GM12878 (cell line): ENCODE measurements at regions not wholly inside any gene's neighbourhood (a gene's known extent, or its start where the extent isn't known, plus 50 kb on each side); places are given as distances from the start of the nearest gene placed in this dataset.

Experiments
- ATAC-seq: fragments of 200-7000 bp; cut with Tn5 transposase; 3 replicates; pipeline ENCODE4 v1.9.1; 2020; ENCODE audit warnings: mild to moderate bottlenecking, moderate library complexity
- BruUV-seq: library from RNA; stranded (reverse); fragments of 400-500 nt; replicated peaks from 2 replicates; lab custom pipeline; 2021; lab: Mats Ljungman, UMichigan
- CTCF ChIA-PET: fragments of 300-600 bp; sonication (Branson Sonifier 250); formaldehyde crosslinking; extraction: SDS; loops from one replicate; lab custom pipeline; 2021; ENCODE audit warnings: inconsistent platforms; lab: Yijun Ruan, JAX
- POLR2A ChIA-PET: fragments of 350-600 bp; formaldehyde crosslinking; extraction: SDS; loops from one replicate; lab custom pipeline; 2021; ENCODE audit warnings: inconsistent platforms; lab: Charles Lee
- RAD21 ChIA-PET: fragments of 300-600 bp; sonication (Branson Sonifier 250); formaldehyde crosslinking; loops from one replicate; lab custom pipeline; 2023; ENCODE audit warnings: antibody characterized with exemption; ENCODE audit not compliant: unreplicated experiment; lab: Charles Lee
- SMC1A ChIA-PET: fragments of 300-600 bp; sonication (Branson Sonifier 250); formaldehyde crosslinking; loops from one replicate; lab custom pipeline; 2023; ENCODE audit not compliant: unreplicated experiment, uncharacterized antibody; lab: Charles Lee
- DNase-seq: peaks from one replicate; pipeline ENCODE4 v3.0.0-alpha.2; 2011; ENCODE audit warnings: low read depth, low spot score
- FAIRE-seq: peaks from 3 replicates; lab custom pipeline; 2011; peaks lifted over from hg19 to GRCh38; lab: Jason Lieb, UNC
- H2AFZ ChIP-seq: 2 replicates; pipeline ENCODE4 v1.6.0; 2011; ENCODE audit warnings: low read depth, low read length, control low read depth; ENCODE audit not compliant: control insufficient read depth
- H3K27ac ChIP-seq: 2 replicates; pipeline ENCODE4 v1.5.1; 2011; ENCODE audit warnings: control low read depth; ENCODE audit not compliant: control insufficient read depth, insufficient read depth
- H3K27me3 ChIP-seq, 2 experiments: replicated peaks in 1 of 2; 2 replicates each; pipeline versions ENCODE4 v1.6.0 to v1.6.1; 2011; ENCODE audit warnings: low read length in 1 of 2; ENCODE audit not compliant: control insufficient read depth in 2 of 2, insufficient read depth in 2 of 2
- H3K36me3 ChIP-seq, 2 experiments: 2 replicates each; pipeline ENCODE4 v1.5.1; 2011; ENCODE audit warnings: low read length in 1 of 2; ENCODE audit not compliant: control insufficient read depth in 2 of 2, insufficient read depth in 2 of 2
- H3K4me1 ChIP-seq: 2 replicates; pipeline ENCODE4 v1.6.1; 2011; ENCODE audit warnings: mild to moderate bottlenecking, low read length, moderate library complexity, mixed read lengths; ENCODE audit not compliant: control insufficient read depth, insufficient read depth
- H3K4me2 ChIP-seq: 2 replicates; pipeline ENCODE4 v1.6.0; 2011; ENCODE audit warnings: control low read depth; ENCODE audit not compliant: control insufficient read depth, insufficient read depth
- H3K4me3 ChIP-seq: fragments of 200-600 bp; sonication (generic); 2 replicates; pipeline ENCODE4 v1.5.1; 2016
- H3K79me2 ChIP-seq: 2 replicates; pipeline ENCODE4 v1.6.0; 2011; ENCODE audit warnings: low read length; ENCODE audit not compliant: control insufficient read depth, insufficient read depth
- H3K9ac ChIP-seq: 2 replicates; pipeline ENCODE4 v1.8.0; 2011; ENCODE audit warnings: low read length, control low read depth, mixed read lengths; ENCODE audit not compliant: control insufficient read depth, insufficient read depth
- H3K9me3 ChIP-seq: replicated peaks from 3 replicates; pipeline ENCODE4 v1.5.1; 2011; ENCODE audit warnings: mild to moderate bottlenecking, low read length; ENCODE audit not compliant: control insufficient read depth, insufficient read depth
- H4K20me1 ChIP-seq: 2 replicates; pipeline ENCODE4 v1.6.0; 2011; ENCODE audit not compliant: control insufficient read depth, insufficient read depth
- BHLHE40 ChIP-seq, 2 experiments: fragments of 450-650 bp in 1 of 2; IDR thresholded peaks; 2 replicates each; pipeline ENCODE4 v1.6.1; 2011 to 2017; ENCODE audit warnings: low read depth in 2 of 2, borderline replicate concordance in 1 of 2, improper control_type of control experiment in 1 of 2, low read length in 1 of 2, mild to moderate bottlenecking in 1 of 2
- CEBPB ChIP-seq, 2 experiments: fragments of 150-350 bp in 1 of 2; IDR thresholded peaks; 2 replicates each; pipeline ENCODE4 v1.6.1; 2012 to 2014; ENCODE audit warnings: low read depth in 2 of 2, low read length in 2 of 2, borderline replicate concordance in 1 of 2, inconsistent platforms in 1 of 2
- MYC ChIP-seq: IDR thresholded peaks from 2 replicates; pipeline ENCODE4 v1.6.1; 2011; ENCODE audit warnings: mild to moderate bottlenecking, low read length, moderate library complexity, inconsistent platforms; ENCODE audit not compliant: insufficient read depth, insufficient replicate concordance, insufficient read length, severe bottlenecking
- SUPT20H ChIP-seq: IDR thresholded peaks from 2 replicates; pipeline ENCODE4 v1.6.1; 2011; ENCODE audit warnings: low read depth, mild to moderate bottlenecking, low read length, moderate library complexity, borderline replicate concordance; ENCODE audit not compliant: control insufficient read depth
- TBL1XR1 ChIP-seq: IDR thresholded peaks from 2 replicates; pipeline ENCODE4 v1.6.1; 2012; ENCODE audit warnings: low read depth, low read length, improper control_type of control experiment
- TCF7 ChIP-seq: IDR thresholded peaks from 2 replicates; pipeline ENCODE4 v1.6.1; 2014; ENCODE audit warnings: antibody characterized with exemption, borderline replicate concordance
- ZNF217 ChIP-seq: fragments of 450-650 bp; IDR thresholded peaks from 2 replicates; pipeline ENCODE4 v1.6.1; 2017; ENCODE audit warnings: antibody characterized with exemption, mild to moderate bottlenecking
- WGBS: methylation state at CpG from one replicate; pipeline ENCODE4 v1.1.6; 2016; ENCODE audit warnings: low lambda C conversion rate; ENCODE audit not compliant: insufficient replicate concordance, insufficient coverage; ENCODE audit errors: missing lambda C conversion rate; 5-methylcytosine and 5-hydroxymethylcytosine counted together
- in situ Hi-C: fragments of 300-500 bp; cut with MboI; formaldehyde crosslinking; loops from 9 replicates; pipeline ENCODE4 v1.14.3; 2018; ENCODE audit warnings: mixed read lengths
- intact Hi-C: fragments of 100-400 bp; cut with micrococcal nuclease; formaldehyde crosslinking; loops from one replicate; pipeline ENCODE4 v1.14.2; 2022; ENCODE audit not compliant: unreplicated experiment
- TF ChIP-seq, protein P1 (sequence below): fragments of 450-650 bp; IDR thresholded peaks from 2 replicates; pipeline ENCODE4 v1.6.1; 2016; ENCODE audit warnings: mild to moderate bottlenecking

- intact Hi-C loops = no loop called here
- TF ChIP-seq BHLHE40 (IDR thresholded peaks at IDR 0.05; ENCODE audit: borderline replicate concordance in 1 of 2, low read depth in 2 of 2, low read length in 1 of 2) = no peak
- no peak for TF ChIP-seq TCF7
- TF ChIP-seq MYC = no peak
- no peak for TF ChIP-seq TBL1XR1
- TF ChIP-seq, protein P1, sequence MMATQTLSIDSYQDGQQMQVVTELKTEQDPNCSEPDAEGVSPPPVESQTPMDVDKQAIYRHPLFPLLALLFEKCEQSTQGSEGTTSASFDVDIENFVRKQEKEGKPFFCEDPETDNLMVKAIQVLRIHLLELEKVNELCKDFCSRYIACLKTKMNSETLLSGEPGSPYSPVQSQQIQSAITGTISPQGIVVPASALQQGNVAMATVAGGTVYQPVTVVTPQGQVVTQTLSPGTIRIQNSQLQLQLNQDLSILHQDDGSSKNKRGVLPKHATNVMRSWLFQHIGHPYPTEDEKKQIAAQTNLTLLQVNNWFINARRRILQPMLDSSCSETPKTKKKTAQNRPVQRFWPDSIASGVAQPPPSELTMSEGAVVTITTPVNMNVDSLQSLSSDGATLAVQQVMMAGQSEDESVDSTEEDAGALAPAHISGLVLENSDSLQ = no peak
- no peak for TF ChIP-seq CEBPB (IDR thresholded peaks at IDR 0.05; ENCODE audit: borderline replicate concordance in 1 of 2, low read depth in 2 of 2, low read length in 2 of 2)
- no peak for TF ChIP-seq ZNF217
- no peak for TF ChIP-seq SUPT20H
- TF ChIP-seq, all 136 proteins: peak for 0
- ChIA-PET CTCF (no interaction called here), SMC1A (no interaction called here), RAD21 (interaction anchor here (0.9 kb wide), 1 partner anchor 45 kb away, joined by 3 read pairs; no protein-coding TSS in a partner anchor), POLR2A (no interaction called here)
- no peak overlapping the region for H3K27ac ChIP-seq
- no peak overlapping the region for H3K9ac ChIP-seq
- H3K4me1 ChIP-seq = no peaks in the 10 kb centered on the region
- 44% methylated on average over 5 of the region's 5 CpGs for WGBS
- no peaks in the 10 kb centered on the region for H4K20me1 ChIP-seq
- FAIRE-seq (no peak), ATAC-seq (no peak), DNase-seq (no peak)
- in situ Hi-C loops = no loop called here
- H3K4me3 ChIP-seq = no peak overlapping the region
- no peaks in the 10 kb centered on the region for H3K9me3 ChIP-seq
- BruUV-seq = no TSS peak
- no peaks in the 10 kb centered on the region for H3K27me3 ChIP-seq
- H3K36me3 ChIP-seq = no peaks in the 10 kb centered on the region
- no peak overlapping the region for H3K4me2 ChIP-seq
- H3K79me2 ChIP-seq = no peaks in the 10 kb centered on the region
- no peak overlapping the region for H2AFZ ChIP-seq
These were observed 502.9 kb upstream of the ARGLU1 start for GRCh38 chr13:107070792-107071191.
